ENCODE measurements at regions not wholly inside any gene's neighbourhood (a gene's known extent, or its start where the extent isn't known, plus 50 kb on each side); places are given as distances from the start of the nearest gene placed in this dataset.
A peak's percentile ranks its signal among the peaks of the same experiment; 100 is the strongest.

GRCh38 chr6:140124498-140124897 lies 750.0 kb upstream of the CITED2 start:
- 90 to 97% (median 97%) methylated on average over 2 of the region's 2 CpGs for WGBS, 4 donors
- TF ChIP-seq, protein P1, sequence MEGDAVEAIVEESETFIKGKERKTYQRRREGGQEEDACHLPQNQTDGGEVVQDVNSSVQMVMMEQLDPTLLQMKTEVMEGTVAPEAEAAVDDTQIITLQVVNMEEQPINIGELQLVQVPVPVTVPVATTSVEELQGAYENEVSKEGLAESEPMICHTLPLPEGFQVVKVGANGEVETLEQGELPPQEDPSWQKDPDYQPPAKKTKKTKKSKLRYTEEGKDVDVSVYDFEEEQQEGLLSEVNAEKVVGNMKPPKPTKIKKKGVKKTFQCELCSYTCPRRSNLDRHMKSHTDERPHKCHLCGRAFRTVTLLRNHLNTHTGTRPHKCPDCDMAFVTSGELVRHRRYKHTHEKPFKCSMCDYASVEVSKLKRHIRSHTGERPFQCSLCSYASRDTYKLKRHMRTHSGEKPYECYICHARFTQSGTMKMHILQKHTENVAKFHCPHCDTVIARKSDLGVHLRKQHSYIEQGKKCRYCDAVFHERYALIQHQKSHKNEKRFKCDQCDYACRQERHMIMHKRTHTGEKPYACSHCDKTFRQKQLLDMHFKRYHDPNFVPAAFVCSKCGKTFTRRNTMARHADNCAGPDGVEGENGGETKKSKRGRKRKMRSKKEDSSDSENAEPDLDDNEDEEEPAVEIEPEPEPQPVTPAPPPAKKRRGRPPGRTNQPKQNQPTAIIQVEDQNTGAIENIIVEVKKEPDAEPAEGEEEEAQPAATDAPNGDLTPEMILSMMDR (IDR thresholded peaks at IDR 0.05), result no peak
- TF ChIP-seq POLR2A (IDR thresholded peaks at IDR 0.05), result no peak
- Histone ChIP-seq H3K27me3 (no peaks in the 10 kb centered on the region), H3K4me3 (no peak overlapping the region), H3K4me1 (replicated peaks in 1 of 2) (no peaks in the 10 kb centered on the region), H3K36me3 (replicated peaks in 1 of 2) (no peaks in the 10 kb centered on the region), H3K27ac (no peak overlapping the region), H3K9me3 (replicated peaks in 1 of 3) (peaks cover 0 to 7% (median 0%) of the 10 kb centered on the region in 3 donors)
- DNase-seq, result no peak
- intact Hi-C loops (cut with DNase I), result no loop called here

GRCh38 chr6:140108167-140108566 lies 733.7 kb upstream of the CITED2 start:
- Histone ChIP-seq H3K4me1 (replicated peaks in 1 of 2) (no peaks in the 10 kb centered on the region), H3K9me3 (replicated peaks in 1 of 3) (peaks cover 0 to 4% (median 0%) of the 10 kb centered on the region in 3 donors), H3K27ac (no peak overlapping the region), H3K27me3 (no peaks in the 10 kb centered on the region), H3K36me3 (replicated peaks in 1 of 2) (no peaks in the 10 kb centered on the region), H3K4me3 (no peak overlapping the region)
- 92 to 100% (median 99%) methylated on average over 1 of the region's 1 CpG for WGBS, 4 donors
- no peak for DNase-seq
- intact Hi-C loops (cut with DNase I), result no loop called here
- TF ChIP-seq POLR2A (IDR thresholded peaks at IDR 0.05), result no peak
- TF ChIP-seq, protein P1 (IDR thresholded peaks at IDR 0.05), result no peak

GRCh38 chr6:140107216-140107615 lies 732.8 kb upstream of the CITED2 start:
- Histone ChIP-seq H3K27ac (no peak overlapping the region), H3K4me1 (replicated peaks in 1 of 2) (no peaks in the 10 kb centered on the region), H3K9me3 (replicated peaks in 1 of 3) (peaks cover 0 to 4% (median 0%) of the 10 kb centered on the region in 3 donors), H3K4me3 (no peak overlapping the region), H3K27me3 (no peaks in the 10 kb centered on the region), H3K36me3 (replicated peaks in 1 of 2) (no peaks in the 10 kb centered on the region)
- no peak for DNase-seq
- intact Hi-C loops (cut with DNase I), result no loop called here
- TF ChIP-seq, protein P1 (IDR thresholded peaks at IDR 0.05), result no peak
- TF ChIP-seq POLR2A (IDR thresholded peaks at IDR 0.05), result no peak

- no peaks in the 10 kb centered on the region for H3K4me1 ChIP-seq (replicated peaks in 1 of 2)
- H3K36me3 ChIP-seq (replicated peaks in 1 of 2), result no peaks in the 10 kb centered on the region
- WGBS, 4 donors, result 65 to 82% (median 77%) methylated on average over 6 of the region's 6 CpGs
- H3K27ac ChIP-seq, result no peak overlapping the region
- H3K9me3 ChIP-seq (replicated peaks in 1 of 3), result peaks cover 0 to 4% (median 0%) of the 10 kb centered on the region in 3 donors
- peak in 2 of 7 donors; percentile 2 to 6 for DNase-seq
- intact Hi-C loops (cut with DNase I), result no loop called here
- H3K4me3 ChIP-seq, result no peak overlapping the region
- no peaks in the 10 kb centered on the region for H3K27me3 ChIP-seq
- no peak for TF ChIP-seq POLR2A (IDR thresholded peaks at IDR 0.05)
- TF ChIP-seq, protein P1 (IDR thresholded peaks at IDR 0.05), result peak in 4 of 6 experiments; percentile 10 to 39 (median 26)
Measured at GRCh38 chr6:140105857-140106256, 731.4 kb upstream of the CITED2 start.
